ENCODE measurements at regions not wholly inside any gene's neighbourhood (a gene's known extent, or its start where the extent isn't known, plus 50 kb on each side); places are given as distances from the start of the nearest gene placed in this dataset.

DNA sequence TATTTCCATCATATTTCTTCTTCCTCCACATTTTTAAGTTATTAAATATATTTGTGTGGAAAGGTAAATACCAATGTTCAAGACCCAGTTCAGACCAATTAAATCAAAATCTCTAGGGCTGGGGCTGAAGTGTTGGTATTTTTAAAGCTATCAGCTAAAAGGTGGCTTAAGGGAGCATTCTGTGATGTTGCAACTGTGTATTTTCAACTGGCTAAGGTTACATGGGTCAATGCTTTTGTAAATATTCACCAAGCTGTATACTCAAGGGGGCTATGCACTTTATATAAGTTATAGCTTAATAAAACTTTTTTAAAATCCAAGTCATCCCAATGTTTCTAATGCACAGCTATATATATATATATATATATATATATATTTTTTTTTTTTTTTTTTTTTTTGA lies 316.9 kb upstream of the GRM3 start:
- no peak for TF ChIP-seq POLR2A (IDR thresholded peaks at IDR 0.05)
- TF ChIP-seq, protein P1, sequence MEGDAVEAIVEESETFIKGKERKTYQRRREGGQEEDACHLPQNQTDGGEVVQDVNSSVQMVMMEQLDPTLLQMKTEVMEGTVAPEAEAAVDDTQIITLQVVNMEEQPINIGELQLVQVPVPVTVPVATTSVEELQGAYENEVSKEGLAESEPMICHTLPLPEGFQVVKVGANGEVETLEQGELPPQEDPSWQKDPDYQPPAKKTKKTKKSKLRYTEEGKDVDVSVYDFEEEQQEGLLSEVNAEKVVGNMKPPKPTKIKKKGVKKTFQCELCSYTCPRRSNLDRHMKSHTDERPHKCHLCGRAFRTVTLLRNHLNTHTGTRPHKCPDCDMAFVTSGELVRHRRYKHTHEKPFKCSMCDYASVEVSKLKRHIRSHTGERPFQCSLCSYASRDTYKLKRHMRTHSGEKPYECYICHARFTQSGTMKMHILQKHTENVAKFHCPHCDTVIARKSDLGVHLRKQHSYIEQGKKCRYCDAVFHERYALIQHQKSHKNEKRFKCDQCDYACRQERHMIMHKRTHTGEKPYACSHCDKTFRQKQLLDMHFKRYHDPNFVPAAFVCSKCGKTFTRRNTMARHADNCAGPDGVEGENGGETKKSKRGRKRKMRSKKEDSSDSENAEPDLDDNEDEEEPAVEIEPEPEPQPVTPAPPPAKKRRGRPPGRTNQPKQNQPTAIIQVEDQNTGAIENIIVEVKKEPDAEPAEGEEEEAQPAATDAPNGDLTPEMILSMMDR (IDR thresholded peaks at IDR 0.05 in 4 of 5, conservative IDR thresholded peaks at IDR 0.05 in 1 of 5), result no peak
